NCI-H2227 (cell line): ENCODE measurements at regions not wholly inside any gene's neighbourhood (a gene's known extent, or its start where the extent isn't known, plus 50 kb on each side); places are given as distances from the start of the nearest gene placed in this dataset.
A peak's percentile ranks its signal among the peaks of the same experiment; 100 is the strongest.
"Not testable (repeated sequence)": the region's sequence is repeated elsewhere in the genome, so short reads cannot be mapped to it uniquely, and the experiment has no call there.

Experiments
- DNase-seq: peaks from one replicate; lab custom pipeline; 2025; ENCODE audit not compliant: unreplicated experiment; lab: John Stamatoyannopoulos, UW

GRCh38 chr2:133970641-133971040 is 283.2 kb upstream of the MGAT5 start:
- DNase-seq: no peak

GRCh38 chr2:133972297-133972696 is 281.6 kb upstream of the MGAT5 start:
- DNase-seq: no peak

DNA sequence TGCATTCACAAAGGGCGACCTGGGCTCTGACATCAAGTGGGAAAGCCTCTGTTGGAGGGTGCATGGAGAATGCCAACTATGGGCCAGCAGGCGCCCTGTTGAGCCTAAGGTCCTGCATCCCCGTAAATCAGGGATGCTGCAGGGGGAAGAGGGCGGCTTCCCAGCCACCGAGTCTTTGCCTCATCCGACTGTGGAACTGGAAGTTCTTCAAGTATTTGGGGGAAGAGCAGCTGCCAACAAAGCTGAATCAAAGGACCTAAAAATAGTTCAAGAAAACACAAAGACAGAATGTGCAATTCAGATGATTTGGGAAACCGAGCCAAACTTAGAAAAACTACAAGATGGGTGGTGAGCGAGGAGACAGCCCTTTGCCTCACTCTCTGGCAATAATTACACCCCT is 281.1 kb upstream of the MGAT5 start:
- DNase-seq: no peak

DNA sequence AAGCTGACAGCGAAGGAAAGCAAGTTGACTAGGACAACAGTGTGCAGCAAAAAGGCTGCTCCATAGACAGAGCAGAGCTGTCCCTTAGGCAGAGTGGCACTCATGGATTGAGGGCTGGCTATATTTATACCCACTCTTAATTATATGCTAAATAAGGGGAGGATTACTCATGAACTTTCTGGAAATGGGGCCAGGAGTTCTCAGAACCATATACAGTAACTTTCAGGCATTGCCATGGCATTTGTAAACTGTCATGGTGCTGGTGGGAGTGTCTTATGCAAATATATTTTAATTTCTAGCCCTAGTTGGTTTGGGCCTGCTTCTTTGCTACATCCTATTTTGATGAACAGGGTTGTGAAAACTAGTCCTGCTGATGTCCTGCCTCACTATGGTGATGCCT is 279.5 kb upstream of the MGAT5 start:
- no peak for DNase-seq

- DNase-seq: no peak
These were observed 278.7 kb upstream of the MGAT5 start for GRCh38 chr2:133975135-133975534.

DNA sequence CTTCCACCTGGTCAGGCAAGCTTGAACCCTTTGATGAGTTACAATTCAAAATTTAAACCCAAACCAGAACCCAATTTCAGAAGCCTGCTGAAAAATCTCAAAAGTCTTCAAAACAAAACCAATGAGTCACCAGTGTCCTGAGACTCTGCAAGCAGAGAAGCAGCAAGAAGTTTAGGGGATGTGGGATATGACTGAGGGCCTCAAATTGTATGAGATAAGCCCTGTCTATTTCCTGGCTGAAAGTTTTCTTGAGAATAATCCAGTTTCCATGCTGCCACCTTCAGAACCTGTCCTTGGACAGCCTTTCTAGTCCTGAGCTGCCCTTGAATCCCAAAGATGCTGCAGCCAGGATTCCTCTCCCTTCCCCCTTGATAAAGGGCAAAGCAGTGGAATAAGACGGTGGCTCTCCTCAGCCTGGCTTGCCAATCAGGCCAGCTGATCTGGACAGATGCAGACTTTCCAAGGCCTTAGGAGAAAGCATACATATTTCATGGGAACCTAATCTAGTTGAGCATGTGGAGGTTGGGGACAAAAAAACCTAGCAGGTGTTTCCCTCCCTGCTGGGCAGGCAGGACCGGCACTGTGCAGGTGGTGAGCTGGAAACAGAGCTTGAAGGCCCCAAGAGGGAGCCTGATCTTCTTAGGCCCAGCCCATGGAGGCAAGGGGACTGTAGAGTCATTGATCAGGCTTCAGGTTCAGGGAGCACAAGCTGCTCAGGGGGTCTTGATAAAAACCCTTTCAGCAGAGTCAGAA is 278.0 kb upstream of the MGAT5 start:
- no peak for DNase-seq

GRCh38 chr2:133976659-133977058 is 277.2 kb upstream of the MGAT5 start:
- peak; percentile 14 for DNase-seq

DNA sequence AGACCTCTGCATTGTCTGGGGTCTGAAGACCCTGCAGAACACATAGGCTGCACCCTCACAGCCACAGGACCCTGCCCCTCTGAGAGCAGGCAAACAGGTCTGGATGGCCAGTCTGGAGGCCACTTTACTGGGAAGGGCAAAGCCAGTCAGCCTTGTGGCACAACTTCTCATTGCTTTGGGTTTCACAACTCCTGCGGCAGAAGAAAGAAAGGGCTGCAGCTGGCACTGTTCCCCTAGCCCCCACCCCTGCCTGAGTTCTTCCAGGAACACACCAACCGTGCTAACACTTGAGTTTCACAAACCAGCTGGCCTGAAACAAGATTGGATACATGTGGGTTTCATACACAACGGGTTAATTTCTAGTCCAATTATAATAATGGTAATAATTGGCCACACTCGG is 276.5 kb upstream of the MGAT5 start:
- peak; percentile 70 for DNase-seq

DNA sequence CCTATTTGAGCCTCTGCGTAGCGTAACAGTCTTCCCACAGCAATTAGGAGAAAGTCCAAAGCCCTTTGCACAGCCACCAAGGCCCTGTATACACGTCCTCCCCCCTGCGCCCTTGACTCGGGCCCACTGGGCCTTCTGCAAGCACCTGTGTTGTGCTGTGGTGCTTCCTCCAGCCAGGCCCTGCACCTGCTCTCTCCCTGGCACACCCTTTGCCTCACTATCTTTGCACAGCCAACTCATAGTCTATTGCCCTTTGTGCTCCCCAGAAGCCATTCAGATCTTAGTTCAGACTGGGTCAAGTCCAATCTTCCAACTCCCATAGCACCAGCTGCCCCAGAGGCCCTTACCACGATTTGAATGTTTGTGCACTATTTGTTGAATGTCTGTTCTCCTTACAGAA is 271.6 kb upstream of the MGAT5 start:
- DNase-seq: no peak

DNA sequence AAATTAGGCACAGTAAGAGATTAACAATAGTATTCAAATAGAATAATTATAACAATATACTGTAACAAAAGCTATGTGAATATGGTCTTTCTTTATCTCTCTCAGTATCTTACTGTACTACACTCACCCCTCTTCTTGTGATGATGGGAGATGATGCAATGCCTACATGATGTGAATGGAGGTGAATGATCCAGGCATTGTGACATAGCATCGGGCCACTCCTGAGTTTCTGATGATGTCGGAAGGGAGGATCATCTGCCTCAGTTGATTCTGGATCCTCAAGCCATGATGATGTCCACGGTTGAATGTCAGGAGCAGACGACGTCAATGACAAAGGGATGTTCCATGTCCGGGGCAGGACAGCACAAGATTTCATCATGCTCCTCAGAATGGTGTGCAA is 268.3 kb upstream of the MGAT5 start:
- no peak for DNase-seq

- no peak for DNase-seq
These were observed 267.6 kb upstream of the MGAT5 start for GRCh38 chr2:133986081-133986837.

- no peak for DNase-seq
These were observed 266.7 kb upstream of the MGAT5 start for GRCh38 chr2:133986881-133987795.

GRCh38 chr2:133988316-133988891 is 265.5 kb upstream of the MGAT5 start:
- no peak for DNase-seq

GRCh38 chr2:133991606-133992168 is 262.2 kb upstream of the MGAT5 start:
- no peak for DNase-seq

GRCh38 chr2:133992454-133992853 is 261.4 kb upstream of the MGAT5 start:
- no peak for DNase-seq

DNA sequence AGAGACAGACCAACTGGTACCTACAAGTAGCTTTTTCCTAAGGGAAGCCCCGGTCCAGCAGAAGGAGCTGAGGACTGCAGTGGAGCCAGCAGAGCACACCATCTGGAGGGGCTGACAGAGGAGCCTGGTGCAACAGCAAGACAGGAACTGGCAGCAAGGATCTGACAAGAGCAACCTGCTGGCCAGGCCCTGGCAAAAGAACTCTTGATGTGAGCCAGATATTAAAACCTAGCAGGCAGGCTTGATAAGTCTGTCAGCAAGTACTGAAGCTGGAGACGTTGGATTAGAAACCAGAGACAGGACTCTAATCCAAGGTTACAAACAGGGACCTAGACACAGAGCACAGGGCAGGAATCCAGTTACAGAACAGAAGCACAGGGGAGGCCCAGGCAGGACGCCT is 260.7 kb upstream of the MGAT5 start:
- no peak for DNase-seq

DNA sequence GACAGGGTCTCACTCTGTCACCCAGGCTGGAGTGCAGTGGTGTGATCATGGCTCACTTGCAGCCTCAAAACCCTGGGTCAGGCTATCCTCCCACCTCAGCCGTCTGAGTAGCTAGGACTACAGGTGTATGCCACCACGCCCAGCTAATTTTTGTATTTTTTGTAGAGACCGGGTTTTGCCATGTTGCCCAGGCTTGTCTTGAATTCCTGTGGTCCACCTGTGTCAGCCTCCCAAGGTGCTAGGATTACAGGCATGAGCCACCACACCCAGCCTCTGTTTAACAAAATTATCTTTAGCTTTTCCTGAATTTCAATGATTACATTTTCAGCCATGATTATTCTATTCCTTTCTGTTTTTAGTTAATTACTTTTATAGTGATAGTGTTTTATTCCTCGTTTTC is 255.1 kb upstream of the MGAT5 start:
- not testable (repeated sequence) for DNase-seq

GRCh38 chr2:134002391-134002790 is 251.5 kb upstream of the MGAT5 start:
- DNase-seq: no peak

GRCh38 chr2:134002921-134003320 is 251.0 kb upstream of the MGAT5 start:
- no peak for DNase-seq

- no peak for DNase-seq
These were observed 249.4 kb upstream of the MGAT5 start for GRCh38 chr2:134004467-134004866.

DNA sequence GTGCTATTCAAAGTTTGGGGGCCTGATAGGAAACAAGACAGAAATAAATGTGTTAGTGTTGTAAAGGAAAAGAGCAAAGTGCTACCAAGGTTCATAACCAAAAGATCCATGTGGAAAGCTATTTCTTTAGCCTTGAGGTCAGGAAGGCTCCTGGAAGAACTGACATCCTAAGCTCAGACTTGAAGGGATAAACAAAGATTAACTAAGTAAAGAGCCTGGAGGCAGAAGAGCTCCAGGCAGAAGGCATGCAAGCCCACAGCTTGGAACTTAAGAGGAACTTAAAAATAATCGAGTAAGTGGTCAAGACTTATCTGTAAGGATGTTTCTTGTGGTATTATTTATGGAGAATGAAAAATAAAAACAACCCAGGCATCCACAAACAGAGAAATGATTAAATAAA is 245.0 kb upstream of the MGAT5 start:
- DNase-seq: no peak
